Neural cell (in vitro differentiated cells): ENCODE measurements at regions not wholly inside any gene's neighbourhood (a gene's known extent, or its start where the extent isn't known, plus 50 kb on each side); places are given as distances from the start of the nearest gene placed in this dataset.

Experiments
- H2AFZ ChIP-seq: fragments of 200-600, 300-800 bp; sonication (generic), shearing (Covaris generic); 2 replicates; pipeline ENCODE4 v1.6.0; 2014; ENCODE audit warnings: low read depth, mild to moderate bottlenecking, antibody characterized with exemption, low read length, moderate library complexity
- H3F3A ChIP-seq: fragments of 200-600 bp; shearing (Covaris generic); 2 replicates; pipeline ENCODE4 v1.6.1; 2016; ENCODE audit warnings: mild to moderate bottlenecking, moderate library complexity, mixed read lengths, antibody characterized with exemption, low read length; ENCODE audit not compliant: insufficient read depth, poor library complexity, severe bottlenecking
- H3K27ac ChIP-seq: fragments of 200-600, 300-800 bp; sonication (generic), shearing (Covaris generic); 2 replicates; pipeline ENCODE4 v1.5.1; 2014; ENCODE audit warnings: mild to moderate bottlenecking, low read length, moderate library complexity
- H3K27me3 ChIP-seq: fragments of 300-800, 200-600 bp; sonication (generic), shearing (Covaris generic); 2 replicates; pipeline ENCODE4 v1.6.0; 2014; ENCODE audit warnings: mild to moderate bottlenecking, low read depth, low read length, moderate library complexity; ENCODE audit not compliant: insufficient read depth
- H3K36me3 ChIP-seq: fragments of 300-800, 200-600 bp; sonication (generic), shearing (Covaris generic); 2 replicates; pipeline ENCODE4 v1.5.1; 2014; ENCODE audit warnings: mild to moderate bottlenecking, antibody characterized with exemption, low read length, moderate library complexity; ENCODE audit not compliant: insufficient read depth
- H3K4me2 ChIP-seq: fragments of 300-800, 200-600 bp; sonication (generic), shearing (Covaris generic); 2 replicates; pipeline ENCODE4 v1.6.0; 2014; ENCODE audit warnings: mild to moderate bottlenecking, low read length
- H3K4me3 ChIP-seq: fragments of 300-800, 200-600 bp; sonication (generic), shearing (Covaris generic); 2 replicates; pipeline ENCODE4 v1.5.1; 2014; ENCODE audit warnings: mild to moderate bottlenecking, low read length, moderate library complexity
- H3K79me2 ChIP-seq: fragments of 200-600 bp; shearing (Covaris generic); replicated peaks from 2 replicates; pipeline ENCODE4 v1.6.0; 2014; ENCODE audit warnings: mild to moderate bottlenecking, low read length, moderate library complexity; ENCODE audit not compliant: insufficient read depth
- H3K9ac ChIP-seq: fragments of 300-800, 200-600 bp; sonication (generic), shearing (Covaris generic); 2 replicates; pipeline ENCODE4 v1.6.1; 2016; ENCODE audit warnings: mild to moderate bottlenecking, low read length, mixed read lengths
- H3K9me2 ChIP-seq: fragments of 200-600 bp; shearing (Covaris generic); 2 replicates; pipeline ENCODE4 v1.6.1; 2016; ENCODE audit warnings: mild to moderate bottlenecking, low read length, mixed read lengths; ENCODE audit not compliant: insufficient read depth
- H3K9me3 ChIP-seq: fragments of 200-600, 300-800 bp; sonication (generic), shearing (Covaris generic); 2 replicates; pipeline ENCODE4 v1.6.1; 2016; ENCODE audit warnings: mild to moderate bottlenecking, mixed run types, low read length, moderate library complexity, mixed read lengths
- H4K20me1 ChIP-seq: fragments of 200-600 bp; shearing (Covaris generic); 2 replicates; pipeline ENCODE4 v1.6.1; 2016; ENCODE audit warnings: mild to moderate bottlenecking, mixed run types; ENCODE audit not compliant: insufficient read depth
- EP300 ChIP-seq: fragments of 450-650 bp; conservative IDR thresholded peaks from 2 replicates; pipeline ENCODE4 v1.6.1; 2014; ENCODE audit warnings: antibody characterized with exemption, mild to moderate bottlenecking, moderate library complexity; ENCODE audit not compliant: poor library complexity, severe bottlenecking
- EZH2 ChIP-seq: fragments of 200-600, 300-800 bp; shearing (Covaris generic), sonication (generic); IDR thresholded peaks from 2 replicates; pipeline ENCODE4 v1.6.1; 2014; ENCODE audit warnings: antibody characterized with exemption, low read length, borderline replicate concordance, mild to moderate bottlenecking; ENCODE audit not compliant: insufficient read depth, poor library complexity, severe bottlenecking
- MXI1 ChIP-seq: fragments of 450-650 bp; conservative IDR thresholded peaks from 2 replicates; pipeline ENCODE4 v1.6.1; 2014; ENCODE audit warnings: antibody characterized with exemption, mild to moderate bottlenecking; ENCODE audit not compliant: poor library complexity, severe bottlenecking
- POLR2AphosphoS5 ChIP-seq: IDR thresholded peaks from 2 replicates; pipeline ENCODE4 v1.6.1; 2012
- RAD21 ChIP-seq: fragments of 450-650 bp; conservative IDR thresholded peaks from 2 replicates; pipeline ENCODE4 v1.6.1; 2014; ENCODE audit warnings: antibody characterized with exemption, mild to moderate bottlenecking, moderate library complexity
- SMC3 ChIP-seq: fragments of 450-650 bp; conservative IDR thresholded peaks from 2 replicates; pipeline ENCODE4 v1.6.1; 2014; ENCODE audit warnings: antibody characterized with exemption, mild to moderate bottlenecking, moderate library complexity; ENCODE audit not compliant: poor library complexity
- TAF1 ChIP-seq: IDR thresholded peaks from 2 replicates; pipeline ENCODE4 v1.6.1; 2012; ENCODE audit warnings: low read depth
- TF ChIP-seq, protein P1 (sequence below): IDR thresholded peaks from 2 replicates; pipeline ENCODE4 v1.6.1; 2012; ENCODE audit warnings: borderline replicate concordance
- TF ChIP-seq, protein P2 (sequence below): fragments of 450-650 bp; IDR thresholded peaks from 2 replicates; pipeline ENCODE4 v1.5.1; 2014; ENCODE audit warnings: antibody characterized with exemption, mild to moderate bottlenecking, moderate library complexity; ENCODE audit not compliant: poor library complexity, severe bottlenecking

DNA sequence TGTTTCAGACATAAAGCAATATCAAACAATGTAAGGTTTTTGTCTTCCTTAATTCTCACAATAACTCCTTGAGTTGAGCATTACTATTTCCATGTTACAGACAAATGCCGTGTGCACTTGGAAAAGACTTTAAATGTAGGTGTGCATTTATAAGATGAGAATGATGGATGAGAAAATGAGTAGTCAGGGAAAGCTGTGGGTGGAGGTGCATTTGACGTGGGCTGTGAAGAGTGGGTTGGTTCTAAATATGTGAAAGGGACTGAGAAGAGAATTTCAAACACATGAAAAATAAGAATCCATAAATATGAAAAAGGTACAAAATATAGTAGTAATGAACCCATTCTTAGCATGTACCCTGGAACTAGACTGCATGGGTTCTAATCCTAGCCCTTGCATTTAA, 171.6 kb upstream of the PPP2R2B start:
- no peak overlapping the region for H2AFZ ChIP-seq
- H3K9me2 ChIP-seq: no peaks in the 10 kb centered on the region

DNA sequence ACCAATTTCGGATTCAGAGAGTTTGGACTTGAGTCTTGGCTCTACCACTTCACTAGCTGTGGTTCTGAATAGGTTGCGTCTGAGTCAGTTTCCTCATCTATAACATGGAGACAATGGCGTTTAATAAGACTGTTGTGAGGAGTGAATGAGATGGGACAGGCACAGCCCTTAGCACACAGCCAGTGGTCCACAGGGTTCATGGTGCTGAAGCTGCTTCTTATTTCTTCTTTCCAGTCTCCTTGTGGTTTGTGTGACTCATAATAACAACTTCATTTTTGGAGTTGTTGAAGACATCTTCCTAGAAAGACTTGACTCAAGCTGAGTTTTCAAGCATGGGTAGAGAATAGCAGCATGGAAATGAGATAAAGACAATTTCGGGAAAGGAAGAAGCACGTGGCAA, 172.6 kb upstream of the PPP2R2B start:
- H4K20me1 ChIP-seq: no peaks in the 10 kb centered on the region
- no peaks in the 10 kb centered on the region for H3F3A ChIP-seq
- no peaks in the 10 kb centered on the region for H3K9me3 ChIP-seq
- no peak overlapping the region for H3K4me2 ChIP-seq
- H3K9ac ChIP-seq: no peak overlapping the region
- no peak overlapping the region for H3K4me3 ChIP-seq
- no peak overlapping the region for H3K27ac ChIP-seq
- no peaks in the 10 kb centered on the region for H3K79me2 ChIP-seq
- TF ChIP-seq RAD21 (no peak), MXI1 (no peak), EP300 (no peak), TAF1 (no peak), EZH2 (no peak), POLR2AphosphoS5 (no peak), SMC3 (no peak)
- TF ChIP-seq, protein P1, sequence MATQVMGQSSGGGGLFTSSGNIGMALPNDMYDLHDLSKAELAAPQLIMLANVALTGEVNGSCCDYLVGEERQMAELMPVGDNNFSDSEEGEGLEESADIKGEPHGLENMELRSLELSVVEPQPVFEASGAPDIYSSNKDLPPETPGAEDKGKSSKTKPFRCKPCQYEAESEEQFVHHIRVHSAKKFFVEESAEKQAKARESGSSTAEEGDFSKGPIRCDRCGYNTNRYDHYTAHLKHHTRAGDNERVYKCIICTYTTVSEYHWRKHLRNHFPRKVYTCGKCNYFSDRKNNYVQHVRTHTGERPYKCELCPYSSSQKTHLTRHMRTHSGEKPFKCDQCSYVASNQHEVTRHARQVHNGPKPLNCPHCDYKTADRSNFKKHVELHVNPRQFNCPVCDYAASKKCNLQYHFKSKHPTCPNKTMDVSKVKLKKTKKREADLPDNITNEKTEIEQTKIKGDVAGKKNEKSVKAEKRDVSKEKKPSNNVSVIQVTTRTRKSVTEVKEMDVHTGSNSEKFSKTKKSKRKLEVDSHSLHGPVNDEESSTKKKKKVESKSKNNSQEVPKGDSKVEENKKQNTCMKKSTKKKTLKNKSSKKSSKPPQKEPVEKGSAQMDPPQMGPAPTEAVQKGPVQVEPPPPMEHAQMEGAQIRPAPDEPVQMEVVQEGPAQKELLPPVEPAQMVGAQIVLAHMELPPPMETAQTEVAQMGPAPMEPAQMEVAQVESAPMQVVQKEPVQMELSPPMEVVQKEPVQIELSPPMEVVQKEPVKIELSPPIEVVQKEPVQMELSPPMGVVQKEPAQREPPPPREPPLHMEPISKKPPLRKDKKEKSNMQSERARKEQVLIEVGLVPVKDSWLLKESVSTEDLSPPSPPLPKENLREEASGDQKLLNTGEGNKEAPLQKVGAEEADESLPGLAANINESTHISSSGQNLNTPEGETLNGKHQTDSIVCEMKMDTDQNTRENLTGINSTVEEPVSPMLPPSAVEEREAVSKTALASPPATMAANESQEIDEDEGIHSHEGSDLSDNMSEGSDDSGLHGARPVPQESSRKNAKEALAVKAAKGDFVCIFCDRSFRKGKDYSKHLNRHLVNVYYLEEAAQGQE: no peak
- TF ChIP-seq, protein P2, sequence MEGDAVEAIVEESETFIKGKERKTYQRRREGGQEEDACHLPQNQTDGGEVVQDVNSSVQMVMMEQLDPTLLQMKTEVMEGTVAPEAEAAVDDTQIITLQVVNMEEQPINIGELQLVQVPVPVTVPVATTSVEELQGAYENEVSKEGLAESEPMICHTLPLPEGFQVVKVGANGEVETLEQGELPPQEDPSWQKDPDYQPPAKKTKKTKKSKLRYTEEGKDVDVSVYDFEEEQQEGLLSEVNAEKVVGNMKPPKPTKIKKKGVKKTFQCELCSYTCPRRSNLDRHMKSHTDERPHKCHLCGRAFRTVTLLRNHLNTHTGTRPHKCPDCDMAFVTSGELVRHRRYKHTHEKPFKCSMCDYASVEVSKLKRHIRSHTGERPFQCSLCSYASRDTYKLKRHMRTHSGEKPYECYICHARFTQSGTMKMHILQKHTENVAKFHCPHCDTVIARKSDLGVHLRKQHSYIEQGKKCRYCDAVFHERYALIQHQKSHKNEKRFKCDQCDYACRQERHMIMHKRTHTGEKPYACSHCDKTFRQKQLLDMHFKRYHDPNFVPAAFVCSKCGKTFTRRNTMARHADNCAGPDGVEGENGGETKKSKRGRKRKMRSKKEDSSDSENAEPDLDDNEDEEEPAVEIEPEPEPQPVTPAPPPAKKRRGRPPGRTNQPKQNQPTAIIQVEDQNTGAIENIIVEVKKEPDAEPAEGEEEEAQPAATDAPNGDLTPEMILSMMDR: no peak
- H3K9me2 ChIP-seq: no peaks in the 10 kb centered on the region
- H3K27me3 ChIP-seq: no peaks in the 10 kb centered on the region
- H2AFZ ChIP-seq: no peak overlapping the region
- no peaks in the 10 kb centered on the region for H3K36me3 ChIP-seq

More for the DNA sequence above, 171.6 kb upstream of the PPP2R2B start:
- no peak overlapping the region for H3K4me3 ChIP-seq
- H3K4me2 ChIP-seq: no peak overlapping the region
- H4K20me1 ChIP-seq: no peaks in the 10 kb centered on the region
- no peaks in the 10 kb centered on the region for H3K9me3 ChIP-seq
- TF ChIP-seq, protein P1: no peak
- TF ChIP-seq TAF1 (no peak), RAD21 (no peak), EP300 (no peak), EZH2 (no peak), SMC3 (no peak), POLR2AphosphoS5 (no peak), MXI1 (no peak)
- TF ChIP-seq, protein P2: no peak
- H3K27ac ChIP-seq: no peak overlapping the region
- no peaks in the 10 kb centered on the region for H3K36me3 ChIP-seq
- no peak overlapping the region for H3K9ac ChIP-seq
- no peaks in the 10 kb centered on the region for H3K79me2 ChIP-seq
- no peaks in the 10 kb centered on the region for H3K27me3 ChIP-seq
- H3F3A ChIP-seq: no peaks in the 10 kb centered on the region
